Psoas muscle (tissue), 7 donors: ENCODE measurements at regions not wholly inside any gene's neighbourhood (a gene's known extent, or its start where the extent isn't known, plus 50 kb on each side); places are given as distances from the start of the nearest gene placed in this dataset.
"Not testable (repeated sequence)": the region's sequence is repeated elsewhere in the genome, so short reads cannot be mapped to it uniquely, and the experiment has no call there.

Experiments
- ATAC-seq, 4 donors: fragments of 200-7000 bp; cut with Tn5 transposase; one replicate each; pipeline ENCODE4 v1.9.1; 2020; ENCODE audit warnings: moderate library complexity in 3 of 4, mild to moderate bottlenecking in 2 of 4
- DNase-seq, 2 donors: peaks; one replicate each; pipeline ENCODE4 v3.0.0-alpha.2; 2020
- H3K27ac ChIP-seq: fragments of 200-600 bp; one replicate; pipeline ENCODE4 v1.8.0; 2022
- H3K27me3 ChIP-seq, 3 donors: fragments of 200-600 bp in 1 of 3; one replicate each; pipeline versions ENCODE4 v1.6.1 to v1.8.0; 2013 to 2022; ENCODE audit warnings: low read length in 2 of 3, mild to moderate bottlenecking in 2 of 3, moderate library complexity in 1 of 3; ENCODE audit not compliant: insufficient read depth in 3 of 3
- H3K36me3 ChIP-seq, 2 donors: fragments of 200-600 bp in 1 of 2; one replicate each; pipeline versions ENCODE4 v1.6.1 to v1.8.0; 2013 to 2022; ENCODE audit warnings: low read depth in 1 of 2, mild to moderate bottlenecking in 1 of 2, moderate library complexity in 1 of 2; ENCODE audit not compliant: insufficient read depth in 1 of 2
- H3K4me1 ChIP-seq: fragments of 200-600 bp; one replicate; pipeline ENCODE4 v1.8.0; 2022
- H3K4me3 ChIP-seq: fragments of 200-600 bp; one replicate; pipeline ENCODE4 v1.8.0; 2022; ENCODE audit warnings: mild to moderate bottlenecking
- H3K9me3 ChIP-seq: fragments of 200-600 bp; one replicate; pipeline ENCODE4 v1.8.0; 2022
- WGBS, 3 donors: extraction: QIAGEN DNeasy Blood & Tissue Kit; methylation state at CpG; one replicate each; pipeline versions ENCODE4 v1.1.6 to v1.1.7; 2013; 5-methylcytosine and 5-hydroxymethylcytosine counted together
- intact Hi-C, 2 donors: fragments of 100-400 bp; cut with DNase I; formaldehyde crosslinking; loops; one replicate each; pipeline versions ENCODE4 v1.11.0 to v1.14.2; 2022
- TF ChIP-seq, protein P1 (sequence below): fragments of 200-600 bp; IDR thresholded peaks from one replicate; pipeline ENCODE4 v1.8.0; 2022; ENCODE audit warnings: antibody characterized with exemption
- donor health status: healthy with polysubstance abuse.
- donor health status: DM: no; HTN: no; CAD: no; lungs with moderate emphysema.
- donor health status: Bipolar disorder and iron deficiency.
- donor health status: healthy.
- donor health status: DM: yes; HTN: yes; CAD: no.
- donor health status: DM: no; HTN: no; CAD: no.
- donor health status: DM: yes; HTN: yes; CAD: no.

DNA sequence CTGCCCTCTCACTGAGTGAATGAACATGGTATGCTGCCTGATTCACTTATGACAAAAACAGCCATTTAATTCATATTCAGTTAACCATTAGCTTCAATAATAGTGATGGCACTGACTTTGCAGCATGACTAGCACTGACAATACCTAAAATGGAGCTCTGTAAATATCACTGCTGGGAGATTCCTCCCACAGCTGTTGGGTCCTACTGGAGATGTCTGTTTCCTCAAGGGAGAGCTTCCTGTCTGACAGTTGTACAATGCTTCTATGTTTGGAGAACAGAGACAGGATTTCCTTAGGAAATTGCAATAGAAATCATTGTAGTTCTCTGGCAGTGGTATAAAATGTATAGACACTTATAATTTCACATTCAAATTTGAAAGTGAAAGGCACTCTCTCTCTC lies 695.9 kb upstream of the CDH8 start:
- no peaks in the 10 kb centered on the region for H3K36me3 ChIP-seq
- TF ChIP-seq, protein P1, sequence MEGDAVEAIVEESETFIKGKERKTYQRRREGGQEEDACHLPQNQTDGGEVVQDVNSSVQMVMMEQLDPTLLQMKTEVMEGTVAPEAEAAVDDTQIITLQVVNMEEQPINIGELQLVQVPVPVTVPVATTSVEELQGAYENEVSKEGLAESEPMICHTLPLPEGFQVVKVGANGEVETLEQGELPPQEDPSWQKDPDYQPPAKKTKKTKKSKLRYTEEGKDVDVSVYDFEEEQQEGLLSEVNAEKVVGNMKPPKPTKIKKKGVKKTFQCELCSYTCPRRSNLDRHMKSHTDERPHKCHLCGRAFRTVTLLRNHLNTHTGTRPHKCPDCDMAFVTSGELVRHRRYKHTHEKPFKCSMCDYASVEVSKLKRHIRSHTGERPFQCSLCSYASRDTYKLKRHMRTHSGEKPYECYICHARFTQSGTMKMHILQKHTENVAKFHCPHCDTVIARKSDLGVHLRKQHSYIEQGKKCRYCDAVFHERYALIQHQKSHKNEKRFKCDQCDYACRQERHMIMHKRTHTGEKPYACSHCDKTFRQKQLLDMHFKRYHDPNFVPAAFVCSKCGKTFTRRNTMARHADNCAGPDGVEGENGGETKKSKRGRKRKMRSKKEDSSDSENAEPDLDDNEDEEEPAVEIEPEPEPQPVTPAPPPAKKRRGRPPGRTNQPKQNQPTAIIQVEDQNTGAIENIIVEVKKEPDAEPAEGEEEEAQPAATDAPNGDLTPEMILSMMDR = no peak
- intact Hi-C loops = no loop called here
- no peaks in the 10 kb centered on the region for H3K4me1 ChIP-seq
- no peaks in the 10 kb centered on the region for H3K9me3 ChIP-seq
- DNase-seq = no peak
- no peak overlapping the region for H3K27ac ChIP-seq
- H3K27me3 ChIP-seq = no peaks in the 10 kb centered on the region
- no peak for ATAC-seq
- H3K4me3 ChIP-seq = no peak overlapping the region

DNA sequence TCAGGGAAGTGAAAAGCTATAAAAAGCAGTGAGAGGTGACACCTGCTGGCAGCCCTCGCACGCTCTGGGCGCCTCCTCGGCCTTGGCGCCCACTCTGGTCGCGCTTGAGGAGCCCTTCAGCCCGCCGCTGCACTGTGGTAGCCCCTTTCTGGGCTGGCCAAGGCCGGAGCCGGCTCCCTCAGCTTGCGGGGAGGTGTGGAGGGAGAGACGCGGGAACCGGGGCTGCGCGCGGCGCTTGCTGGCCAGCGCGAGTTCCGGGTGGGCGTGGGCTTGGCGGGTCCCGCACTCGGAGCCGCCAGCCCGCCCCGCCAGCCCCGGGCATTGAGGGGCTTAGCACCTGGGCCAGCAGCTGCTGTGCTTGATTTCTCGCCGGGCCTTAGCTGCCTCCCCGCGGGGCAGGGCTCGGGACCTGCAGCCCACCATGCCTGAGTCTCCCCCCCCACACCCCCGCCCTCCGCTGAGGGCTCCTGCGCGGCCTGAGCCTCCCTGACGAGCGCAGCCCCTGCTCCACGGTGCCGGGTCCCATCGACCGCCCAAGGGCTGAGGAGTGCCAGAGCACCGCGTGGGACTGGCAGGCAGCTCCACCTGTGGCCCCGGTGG lies 688.5 kb upstream of the CDH8 start:
- H3K27me3 ChIP-seq, intact Hi-C loops, H3K9me3 ChIP-seq, H3K27ac ChIP-seq, H3K4me3 ChIP-seq, H3K36me3 ChIP-seq, ATAC-seq, DNase-seq, H3K4me1 ChIP-seq: not testable (repeated sequence)
- WGBS, 3 donors = 92 to 94% (median 93%) methylated on average over 38 to 48 of the region's 48 CpGs

DNA sequence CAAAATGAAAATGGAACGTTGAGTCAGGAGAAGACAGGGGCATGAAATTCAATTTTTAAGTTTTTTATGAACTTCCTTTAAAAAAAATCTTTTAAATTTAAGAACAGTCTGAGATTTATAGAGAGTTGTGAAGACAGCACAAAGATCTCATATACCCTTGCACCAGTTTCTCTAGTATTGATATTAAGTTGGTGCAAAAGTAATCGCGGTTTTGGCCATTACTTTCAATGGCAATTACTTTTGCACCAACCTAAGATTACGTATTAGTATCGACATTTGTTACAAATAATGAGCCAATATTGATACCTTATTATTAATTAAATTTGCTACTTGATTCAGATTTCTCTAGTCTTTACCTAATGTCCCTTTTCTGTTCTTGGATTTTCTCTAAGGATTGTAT lies 684.4 kb upstream of the CDH8 start:
- DNase-seq (no peak), ATAC-seq (no peak)
- intact Hi-C loops = no loop called here
- no peaks in the 10 kb centered on the region for H3K9me3 ChIP-seq
- H3K4me3 ChIP-seq = no peak overlapping the region
- TF ChIP-seq, protein P1 = no peak
- no peak overlapping the region for H3K27ac ChIP-seq
- no peaks in the 10 kb centered on the region for H3K4me1 ChIP-seq
- WGBS, 3 donors = 67 to 73% (median 69%) methylated on average over 5 of the region's 5 CpGs
- H3K36me3 ChIP-seq = no peaks in the 10 kb centered on the region
- no peaks in the 10 kb centered on the region for H3K27me3 ChIP-seq

DNA sequence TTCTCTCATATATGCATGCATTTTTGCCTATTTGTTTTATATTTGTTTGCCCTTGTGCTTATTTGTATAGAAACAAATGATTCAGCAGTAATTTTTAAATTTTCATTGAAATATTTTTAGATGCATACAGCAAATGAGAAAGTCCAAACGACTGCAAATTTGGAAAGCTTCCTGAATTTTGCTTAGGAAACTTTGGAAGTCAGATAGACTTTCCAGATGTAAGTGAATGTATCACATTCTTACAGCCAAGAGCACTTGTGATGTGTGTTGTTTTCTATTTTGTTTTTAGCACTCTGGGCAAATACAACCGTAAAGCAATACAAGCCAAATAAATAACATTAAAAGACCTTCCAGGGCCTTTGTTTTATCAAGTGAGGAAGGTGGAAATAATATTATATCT lies 680.8 kb upstream of the CDH8 start:
- ATAC-seq (no peak), DNase-seq (no peak)
- TF ChIP-seq, protein P1 = no peak
- no peak overlapping the region for H3K27ac ChIP-seq
- no peak overlapping the region for H3K4me3 ChIP-seq
- H3K27me3 ChIP-seq = no peaks in the 10 kb centered on the region
- WGBS, 3 donors = 58 to 63% (median 59%) methylated on average over 2 of the region's 2 CpGs
- no peaks in the 10 kb centered on the region for H3K9me3 ChIP-seq
- no peaks in the 10 kb centered on the region for H3K4me1 ChIP-seq
- intact Hi-C loops = no loop called here
- no peaks in the 10 kb centered on the region for H3K36me3 ChIP-seq

DNA sequence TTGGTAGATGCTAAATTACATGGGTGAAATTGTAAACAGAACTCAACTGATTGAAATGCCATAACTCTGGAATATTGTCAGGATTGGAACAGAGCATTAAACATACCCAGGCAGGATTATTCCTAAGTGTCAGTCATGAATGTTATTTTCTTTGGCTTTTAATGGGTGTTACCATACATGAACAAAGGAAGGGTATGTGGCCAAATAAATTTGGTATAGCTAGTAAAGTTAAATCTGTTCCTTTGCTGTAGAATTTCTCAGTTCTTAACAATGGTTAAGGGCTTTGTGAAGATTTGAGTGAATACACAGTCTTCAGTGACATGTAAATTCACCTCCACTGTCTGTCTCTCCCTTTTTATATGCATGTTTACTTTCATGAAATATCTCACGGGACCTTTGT lies 679.5 kb upstream of the CDH8 start:
- H3K4me1 ChIP-seq = no peaks in the 10 kb centered on the region
- no peak overlapping the region for H3K27ac ChIP-seq
- no peak overlapping the region for H3K4me3 ChIP-seq
- no peak for ATAC-seq
- WGBS, 3 donors = 61 to 90% (median 65%) methylated on average over 1 of the region's 1 CpG
- no peaks in the 10 kb centered on the region for H3K27me3 ChIP-seq
- H3K9me3 ChIP-seq = no peaks in the 10 kb centered on the region
- no peaks in the 10 kb centered on the region for H3K36me3 ChIP-seq
- intact Hi-C loops = no loop called here
- TF ChIP-seq, protein P1 = no peak
- no peak for DNase-seq
